Activated CD4-positive, CD25-positive, alpha-beta regulatory T cell treated with anti-CD3 and anti-CD28 coated beads, Interleukin-2, amount 50 U/mL, for 24 hours (primary cell): ENCODE measurements at regions not wholly inside any gene's neighbourhood (a gene's known extent, or its start where the extent isn't known, plus 50 kb on each side); places are given as distances from the start of the nearest gene placed in this dataset.

Experiments used
- ATAC-seq, 2 donors: fragments of 150-1000 bp; cut with Tn5 transposase; one replicate each; pipeline ENCODE4 v1.10.0; 2021; ENCODE audit warnings: mild to moderate bottlenecking in 1 of 2, moderate library complexity in 1 of 2

GRCh38 chr9:107119735-107120134, 163.3 kb upstream of the RAD23B start:
- no peak for ATAC-seq

- ATAC-seq, result no peak
Observed at GRCh38 chr9:107123389-107123788, 159.7 kb upstream of the RAD23B start.

DNA sequence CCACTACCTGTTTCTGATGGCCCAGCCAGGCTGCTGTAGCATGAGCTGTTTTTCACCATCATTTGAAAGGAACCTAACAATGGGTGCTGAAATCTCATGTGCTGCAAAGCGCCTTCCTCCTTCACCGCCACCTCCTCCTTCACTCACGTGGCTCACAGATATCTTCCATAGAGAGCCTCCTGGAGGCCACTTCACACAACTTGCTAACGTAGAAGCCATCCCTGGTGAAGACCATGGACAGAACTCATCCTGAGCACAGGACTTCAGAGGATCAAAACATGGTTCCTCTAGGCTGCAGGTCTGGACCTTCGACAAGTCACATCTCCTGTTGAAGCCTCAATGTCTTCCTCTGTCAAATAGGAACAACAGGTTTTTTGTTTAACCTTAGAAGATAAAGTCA, 155.5 kb upstream of the RAD23B start:
- ATAC-seq, result no peak

- no peak for ATAC-seq
Observed at GRCh38 chr9:107131108-107131799, 151.8 kb upstream of the RAD23B start.

GRCh38 chr9:107136296-107136695, 146.8 kb upstream of the RAD23B start:
- no peak for ATAC-seq

GRCh38 chr9:107137495-107138202, 145.4 kb upstream of the RAD23B start:
- no peak for ATAC-seq

DNA sequence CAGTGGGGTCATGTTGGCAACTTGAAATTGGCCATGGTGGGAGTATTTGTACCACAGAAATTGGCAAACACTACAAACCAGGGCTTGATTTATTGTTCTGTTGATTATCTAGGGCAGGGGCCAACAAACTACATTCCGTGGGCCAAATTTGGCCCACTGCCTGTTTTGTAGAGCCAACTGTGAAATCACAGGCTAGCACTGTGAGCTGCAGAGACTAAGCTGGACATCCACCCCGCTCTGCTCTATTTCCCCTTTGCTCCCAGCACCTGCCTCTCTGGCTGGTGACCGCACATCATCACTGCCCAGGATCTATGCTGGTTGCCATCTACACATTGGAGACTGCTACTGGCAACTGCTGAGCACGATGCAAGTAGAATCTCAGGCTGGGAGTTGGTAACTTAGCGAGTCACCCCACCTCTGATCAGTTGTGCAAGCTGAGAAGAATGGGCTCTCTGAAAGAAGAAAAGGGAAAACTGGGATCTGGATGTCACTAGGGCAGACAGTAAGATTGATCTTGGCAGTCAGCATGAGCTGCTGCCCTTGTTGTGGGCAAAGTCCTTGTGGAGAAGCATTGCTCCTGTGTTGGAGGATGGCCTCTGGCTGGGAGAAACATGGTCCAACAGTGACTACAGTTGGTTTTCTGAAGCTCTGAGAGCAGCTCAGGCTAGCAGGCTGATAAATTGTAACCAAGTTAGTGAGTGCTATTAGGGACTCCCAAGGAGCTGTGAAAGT, 144.7 kb upstream of the RAD23B start:
- ATAC-seq, result no peak

- no peak for ATAC-seq
Observed at GRCh38 chr9:107141967-107142366, 141.1 kb upstream of the RAD23B start.

DNA sequence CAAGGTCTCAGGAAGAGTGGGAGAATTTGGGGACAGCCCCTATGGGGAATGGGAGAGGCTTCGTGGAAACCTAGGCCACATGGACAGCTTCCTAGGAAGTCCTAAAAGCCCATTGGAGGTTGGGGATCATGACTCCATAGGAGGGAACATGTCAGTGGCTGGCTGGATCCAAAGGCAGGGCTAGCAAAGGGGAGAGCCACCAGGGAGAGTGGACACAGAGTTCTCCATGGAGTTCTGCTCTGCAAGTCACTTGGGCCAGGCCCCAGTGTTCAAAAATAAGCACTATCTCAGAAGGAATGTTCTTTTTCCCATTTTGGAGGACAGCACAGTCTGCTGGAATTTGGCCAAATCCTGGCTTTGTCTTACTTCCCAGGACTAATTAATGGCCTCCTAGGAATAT, 140.6 kb upstream of the RAD23B start:
- ATAC-seq, result no peak

GRCh38 chr9:107142896-107143603, 140.0 kb upstream of the RAD23B start:
- ATAC-seq, result no peak

DNA sequence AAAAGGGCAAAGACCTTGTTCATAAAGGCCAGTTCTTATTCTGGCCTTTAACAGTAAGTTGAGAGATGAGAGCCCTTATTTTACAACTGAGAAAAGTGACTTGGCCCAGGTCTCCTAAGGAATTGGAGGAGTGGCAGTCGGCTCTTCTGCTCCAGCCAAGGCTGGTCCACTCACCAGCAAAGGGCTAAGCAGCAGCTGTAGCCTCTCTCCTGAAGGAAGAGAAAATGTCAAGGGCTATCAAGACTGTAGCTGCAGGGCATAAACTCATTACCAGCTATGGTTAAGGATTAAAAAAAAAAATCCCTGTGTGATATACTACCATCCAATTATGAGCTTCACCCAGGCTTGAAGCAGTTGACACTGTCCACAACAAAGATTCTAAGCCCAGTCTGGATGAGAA, 138.6 kb upstream of the RAD23B start:
- no peak for ATAC-seq

- no peak for ATAC-seq
Observed at GRCh38 chr9:107147134-107147533, 135.9 kb upstream of the RAD23B start.

- ATAC-seq, result no peak
Observed at GRCh38 chr9:107148216-107148615, 134.9 kb upstream of the RAD23B start.

GRCh38 chr9:107149756-107150155, 133.3 kb upstream of the RAD23B start:
- no peak for ATAC-seq

- no peak for ATAC-seq
Observed at GRCh38 chr9:107153336-107153735, 129.7 kb upstream of the RAD23B start.

GRCh38 chr9:107154291-107154690, 128.8 kb upstream of the RAD23B start:
- no peak for ATAC-seq

DNA sequence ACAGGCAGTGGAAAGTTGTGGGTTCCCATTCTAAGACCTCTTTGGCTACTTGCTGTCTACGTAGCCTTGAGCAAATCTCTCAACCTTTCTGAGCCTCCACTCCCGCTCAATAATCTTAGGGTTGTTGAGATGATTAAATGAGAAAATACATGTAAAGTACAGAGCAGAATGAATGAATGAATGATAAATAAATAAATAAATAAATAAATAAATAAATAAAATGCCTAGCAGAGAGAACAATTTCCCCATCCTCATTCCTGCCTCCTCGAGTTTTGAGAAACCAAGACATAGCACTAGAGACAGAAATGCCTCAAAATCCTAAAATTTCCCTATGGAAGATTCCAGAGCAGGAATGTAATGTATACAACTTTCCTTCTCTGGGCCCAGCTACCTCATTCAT, 128.3 kb upstream of the RAD23B start:
- ATAC-seq, result no peak

DNA sequence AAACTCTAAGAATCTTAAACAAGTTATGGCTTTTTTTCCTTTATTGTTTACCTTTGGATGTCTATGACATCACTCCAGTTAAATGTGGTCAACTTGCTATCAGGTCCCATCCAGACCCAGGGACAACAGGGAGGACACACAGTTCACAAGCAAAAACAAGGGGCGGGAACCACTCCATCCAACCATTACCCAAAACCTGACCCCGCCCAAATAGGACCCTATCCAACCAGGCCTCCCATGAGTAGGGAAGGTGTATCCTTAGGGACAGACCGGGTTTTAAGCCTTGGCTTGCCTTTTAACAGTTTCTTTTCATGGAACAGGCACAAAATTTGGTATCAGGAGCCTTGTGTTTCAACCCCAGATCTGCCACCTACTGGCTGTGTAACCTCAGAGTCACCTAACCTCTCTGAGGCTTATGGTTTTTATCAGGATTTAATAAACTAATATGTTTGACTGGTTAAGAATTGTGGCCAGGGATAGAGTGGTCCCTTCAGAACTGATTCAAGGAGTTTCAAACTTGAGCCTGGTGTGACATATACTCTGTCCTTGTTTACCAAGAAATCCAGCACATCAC, 127.7 kb upstream of the RAD23B start:
- ATAC-seq, result no peak

DNA sequence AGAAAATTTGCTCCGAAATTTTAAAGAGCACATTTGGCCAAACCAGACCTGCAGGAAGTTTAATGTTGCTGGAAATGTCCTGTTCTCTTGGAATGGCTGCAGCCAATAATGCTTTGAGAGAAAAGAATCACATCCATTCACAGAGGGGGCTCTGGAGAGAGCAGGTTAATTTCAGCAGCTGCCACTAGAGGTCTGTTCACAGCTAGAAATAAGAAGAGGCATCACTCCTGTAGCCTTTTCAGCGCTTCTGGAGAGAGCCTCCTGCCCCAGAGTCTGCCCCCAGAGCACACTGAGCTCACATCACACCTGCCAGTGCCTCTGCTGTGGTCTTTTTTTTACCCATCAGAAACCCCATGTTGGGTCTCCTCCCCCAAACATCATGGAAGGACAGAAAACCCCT, 124.8 kb upstream of the RAD23B start:
- peak in 1 of 2 donors; percentile 30 for ATAC-seq

GRCh38 chr9:107161338-107161737, 121.7 kb upstream of the RAD23B start:
- no peak for ATAC-seq

DNA sequence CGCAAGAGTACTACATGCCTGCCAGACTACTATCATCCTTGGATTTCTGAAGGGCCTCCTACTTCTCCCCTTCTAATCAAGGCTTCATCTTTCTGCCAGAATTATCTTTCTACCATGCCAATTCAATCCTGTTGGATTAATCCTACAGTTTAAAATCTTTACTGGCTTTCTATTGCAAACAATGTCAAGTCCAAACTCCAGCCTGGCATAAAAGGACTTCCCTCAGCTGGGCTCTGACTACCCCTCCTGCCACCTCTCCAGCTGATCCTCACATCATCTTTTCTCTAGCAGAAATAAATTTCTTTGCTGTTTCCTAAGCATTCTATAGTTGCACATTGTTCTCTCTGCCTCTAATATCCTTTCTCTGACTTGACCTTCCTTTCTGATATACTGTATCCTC, 119.7 kb upstream of the RAD23B start:
- ATAC-seq, result no peak

- no peak for ATAC-seq
Observed at GRCh38 chr9:107169796-107170195, 113.3 kb upstream of the RAD23B start.

- ATAC-seq, result no peak
Observed at GRCh38 chr9:107170801-107171200, 112.3 kb upstream of the RAD23B start.
